HG02973 (cell line): ENCODE measurements at regions not wholly inside any gene's neighbourhood (a gene's known extent, or its start where the extent isn't known, plus 50 kb on each side); places are given as distances from the start of the nearest gene placed in this dataset.

Experiments
- ATAC-seq: cut with Tn5 transposase; IDR thresholded peaks from one replicate; pipeline ENCODE4 v1.9.1; 2021; ENCODE audit warnings: moderate library complexity; ENCODE audit not compliant: unreplicated experiment

DNA sequence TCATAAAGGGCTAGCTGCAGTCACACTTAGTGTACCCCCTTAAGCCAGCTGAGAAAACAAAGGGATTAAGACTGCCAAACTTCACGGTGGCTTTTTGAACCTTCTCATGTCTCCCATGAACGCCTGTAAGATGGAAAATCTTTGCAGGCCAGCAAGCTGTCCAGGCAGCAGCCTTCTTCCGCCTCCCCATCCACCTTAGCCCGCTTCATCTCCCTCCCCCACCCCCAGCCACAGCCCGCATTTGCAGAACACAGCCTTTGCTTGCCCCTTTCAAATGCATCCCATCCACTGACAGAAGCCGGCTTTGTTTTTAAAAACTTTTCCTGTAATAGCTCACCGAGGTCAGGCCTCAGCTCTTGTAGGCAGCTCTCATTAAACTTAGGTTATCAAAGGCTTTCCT, 113.8 kb upstream of the FAM9B start:
- no peak for ATAC-seq

DNA sequence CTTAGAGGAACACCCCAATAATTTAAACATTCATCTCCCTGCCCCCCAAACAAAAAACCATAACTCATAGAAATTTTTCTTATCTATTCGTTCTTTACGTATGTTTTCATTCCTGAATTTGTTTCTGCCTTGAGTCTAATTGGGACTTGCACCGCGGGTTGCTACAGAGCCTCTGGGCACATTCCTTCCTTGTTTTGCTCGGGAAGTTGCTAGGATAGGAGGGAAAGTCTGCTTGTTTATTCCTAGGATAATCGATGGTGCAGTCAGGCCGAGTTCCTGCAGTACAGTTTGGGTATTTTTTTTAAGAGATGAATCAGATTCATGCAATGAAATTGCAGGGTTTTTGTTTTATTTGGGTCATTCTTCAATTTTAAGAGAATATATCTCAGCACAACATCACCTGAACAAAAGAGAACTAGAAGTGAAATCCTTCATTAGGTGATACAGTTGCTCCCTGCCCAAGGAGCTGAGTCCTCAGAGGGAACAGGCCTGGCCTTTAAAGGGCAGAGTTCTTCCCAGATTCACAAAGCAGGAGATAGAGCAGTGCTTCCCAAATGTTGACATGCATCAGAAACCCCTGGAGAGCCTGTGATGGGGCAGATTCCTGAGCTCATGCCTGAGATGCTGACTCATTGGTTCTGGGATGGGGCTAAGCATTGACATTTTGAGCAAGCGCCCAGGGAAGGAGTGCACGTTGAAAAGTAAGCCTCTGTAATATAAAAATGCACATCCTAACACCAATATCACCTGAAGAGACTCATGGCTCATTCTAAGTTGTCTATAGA, 114.9 kb upstream of the FAM9B start:
- no peak for ATAC-seq

DNA sequence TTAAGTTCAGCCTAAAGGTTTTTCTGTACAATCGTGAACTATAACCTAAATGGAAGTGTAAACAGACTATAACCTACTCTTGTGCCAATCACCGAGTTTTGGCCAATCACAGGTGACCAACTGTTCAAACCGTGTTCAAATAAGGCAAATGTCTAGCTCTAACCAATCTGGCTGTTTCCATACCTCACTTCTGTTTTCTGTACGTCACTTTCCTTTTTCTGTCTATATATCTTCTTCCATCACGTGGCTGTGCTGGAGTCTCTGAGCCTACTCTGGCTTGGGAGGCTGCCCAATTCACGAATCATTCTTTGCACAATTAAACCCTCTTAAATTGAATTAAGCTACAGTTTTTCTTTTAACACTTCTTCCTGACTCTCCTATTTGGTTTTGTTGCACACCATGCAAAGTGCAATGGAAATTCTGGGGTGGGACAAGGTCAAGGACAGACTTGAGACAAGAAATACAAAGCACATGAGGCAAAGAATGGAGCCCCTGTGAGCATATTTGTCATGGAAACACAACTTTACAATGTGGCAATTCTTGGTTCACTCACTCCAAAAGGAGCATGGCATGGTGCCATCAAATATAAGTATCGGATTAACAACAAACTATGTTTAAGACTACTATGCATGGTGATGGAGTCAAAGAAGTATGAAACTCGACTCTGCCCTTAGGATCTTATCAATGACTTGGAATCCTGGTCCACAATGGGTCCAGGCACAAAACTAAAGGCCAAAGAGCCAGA, 115.7 kb upstream of the FAM9B start:
- ATAC-seq = no peak

DNA sequence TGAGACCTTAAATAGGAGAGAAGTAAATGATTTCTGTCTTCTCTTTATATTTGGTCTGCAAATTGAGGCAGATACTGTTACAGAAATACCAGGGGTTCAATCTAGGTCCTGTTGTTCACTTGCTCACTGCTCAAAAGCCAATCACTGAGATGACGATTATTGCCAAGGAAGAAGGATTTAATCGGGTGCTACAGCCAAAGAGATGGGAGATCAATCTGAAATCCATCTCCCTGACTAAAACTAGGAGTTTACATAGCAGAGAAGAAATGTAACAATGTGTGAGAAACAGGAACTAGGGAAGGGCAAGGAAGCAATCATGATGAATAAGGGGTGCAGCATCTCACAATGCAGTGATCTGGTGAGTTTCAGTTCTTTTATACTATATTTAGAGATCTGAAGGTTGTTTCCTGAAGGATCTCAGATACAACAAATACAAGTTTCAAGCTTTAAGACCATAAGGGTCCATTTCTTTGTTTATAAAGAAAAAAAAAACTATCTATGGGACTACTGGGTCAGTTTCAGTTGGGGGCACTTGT, 117.9 kb upstream of the FAM9B start:
- no peak for ATAC-seq

DNA sequence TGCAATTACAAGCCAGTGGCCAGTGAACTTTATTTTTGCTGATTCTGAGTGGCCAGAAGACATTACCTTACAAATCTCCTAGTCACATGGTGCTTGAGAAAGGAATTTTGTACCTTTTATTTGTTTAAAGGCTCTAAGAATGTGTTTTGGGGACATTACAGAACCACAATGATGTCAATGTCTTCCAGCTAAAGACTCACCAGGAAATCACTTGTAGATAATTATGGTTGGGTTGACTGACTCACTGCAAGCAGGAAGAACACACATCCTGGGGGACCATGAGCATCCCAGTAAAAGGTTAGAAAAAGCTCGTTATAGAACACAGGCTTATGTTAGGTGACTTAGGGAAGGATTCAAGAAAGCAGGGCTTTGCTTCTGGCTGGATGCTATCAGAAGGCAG, 119.4 kb upstream of the FAM9B start:
- ATAC-seq = no peak

DNA sequence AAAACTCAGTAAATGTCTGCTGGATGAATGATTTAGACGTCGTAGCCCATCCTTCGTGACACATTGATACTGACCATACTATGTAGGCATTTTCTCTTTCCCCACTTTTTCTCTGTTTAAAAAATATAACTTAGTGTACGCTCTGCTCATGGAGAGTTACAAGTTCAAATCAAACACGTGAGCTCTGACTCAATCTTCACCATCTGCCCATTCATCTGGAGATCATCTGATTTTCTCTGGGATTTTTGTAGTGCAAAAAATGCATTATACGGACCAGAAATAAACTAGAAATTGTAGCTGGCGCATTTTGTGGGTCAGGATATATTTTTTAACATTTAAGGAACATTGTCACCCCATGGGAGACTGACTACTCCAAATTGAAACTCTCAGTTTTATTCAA, 124.7 kb upstream of the FAM9B start:
- ATAC-seq = no peak

DNA sequence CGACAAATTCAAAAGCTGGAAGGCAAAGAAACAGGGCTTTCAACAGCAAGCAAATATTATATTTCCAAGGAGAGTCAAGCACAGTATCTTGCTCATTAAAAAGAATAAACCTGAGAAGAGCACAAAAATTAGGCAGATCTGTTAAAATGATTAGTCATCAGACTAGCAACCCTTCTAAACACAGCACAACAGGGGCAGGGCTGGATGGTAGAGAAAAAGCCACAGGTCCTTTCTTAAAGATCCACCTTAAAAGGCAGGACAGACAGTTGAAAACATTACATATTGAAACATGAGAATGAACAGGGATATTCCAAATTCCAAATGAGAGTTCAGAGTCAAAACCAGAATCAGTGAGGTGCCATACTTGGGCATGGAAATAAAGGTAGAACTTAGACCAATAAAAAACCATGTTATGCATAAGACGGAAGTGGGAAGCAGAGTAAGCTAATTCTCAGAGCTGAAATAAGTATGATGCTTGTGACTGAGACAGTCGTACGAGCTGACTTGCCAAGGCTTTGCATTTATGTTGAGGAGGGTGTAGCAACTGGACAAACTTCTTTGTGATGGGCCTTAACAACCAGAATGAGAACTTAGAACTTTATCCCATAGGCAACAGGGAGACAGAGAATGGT, 126.9 kb upstream of the FAM9B start:
- no peak for ATAC-seq

DNA sequence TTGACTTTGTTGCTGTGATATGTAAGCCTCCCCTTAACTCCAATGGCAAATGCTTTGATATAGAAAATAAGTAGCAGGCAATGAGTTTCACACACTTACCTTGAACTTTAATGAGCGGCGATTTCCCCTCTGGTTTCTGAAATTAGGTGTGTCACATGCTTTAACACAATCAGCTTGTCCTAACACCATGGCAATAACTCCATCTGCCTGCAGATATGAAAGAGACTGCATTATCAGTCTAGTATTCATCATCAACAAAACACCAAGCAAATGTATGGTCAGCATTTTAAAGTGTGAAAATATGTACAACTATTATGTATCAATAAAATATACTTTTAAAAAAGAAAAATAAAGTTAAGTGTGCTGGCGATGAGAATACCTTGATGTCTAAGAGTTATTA, 128.8 kb upstream of the FAM9B start:
- no peak for ATAC-seq

DNA sequence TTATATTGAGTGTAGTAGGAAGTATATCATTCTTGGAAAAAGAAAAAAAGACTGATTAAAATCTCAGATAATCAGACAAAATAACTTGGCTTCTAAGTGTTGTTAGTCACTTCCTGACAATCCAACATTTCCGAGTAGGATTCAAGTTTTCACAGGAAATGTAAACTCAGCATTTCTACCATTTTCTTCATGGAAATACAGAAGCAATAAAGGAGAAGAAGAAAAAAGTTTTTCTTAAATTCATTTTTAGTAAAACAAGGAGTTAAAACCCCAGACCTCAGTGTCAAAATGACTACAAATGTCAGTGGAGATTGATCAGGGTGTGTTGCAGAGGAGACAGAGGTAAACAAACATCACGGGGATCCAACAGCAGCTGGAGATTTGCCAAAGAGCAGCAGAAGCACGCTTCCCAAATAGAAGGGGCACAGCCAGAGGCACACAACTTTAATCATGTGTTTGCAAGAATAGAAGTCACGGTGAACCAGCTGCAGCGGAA, 129.3 kb upstream of the FAM9B start:
- ATAC-seq = no peak

DNA sequence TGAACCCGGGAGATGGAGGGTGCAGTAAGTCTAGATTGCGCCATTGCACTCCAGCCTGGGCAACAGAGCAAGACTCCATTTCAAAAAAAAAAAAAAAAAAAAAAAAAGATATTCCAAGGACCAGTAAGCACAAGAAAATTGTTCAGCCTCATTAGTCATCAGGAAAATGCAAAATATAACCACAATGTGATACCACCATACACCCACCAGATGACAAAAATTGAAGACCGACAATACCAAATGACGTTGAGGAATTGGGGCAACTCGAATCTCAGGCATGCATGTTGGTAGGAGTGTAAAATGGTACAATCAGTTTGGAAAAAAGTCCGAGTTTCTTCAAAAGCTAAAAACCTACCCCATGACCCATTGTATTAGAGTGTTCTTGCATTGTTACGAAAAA, 130.2 kb upstream of the FAM9B start:
- ATAC-seq = no peak

DNA sequence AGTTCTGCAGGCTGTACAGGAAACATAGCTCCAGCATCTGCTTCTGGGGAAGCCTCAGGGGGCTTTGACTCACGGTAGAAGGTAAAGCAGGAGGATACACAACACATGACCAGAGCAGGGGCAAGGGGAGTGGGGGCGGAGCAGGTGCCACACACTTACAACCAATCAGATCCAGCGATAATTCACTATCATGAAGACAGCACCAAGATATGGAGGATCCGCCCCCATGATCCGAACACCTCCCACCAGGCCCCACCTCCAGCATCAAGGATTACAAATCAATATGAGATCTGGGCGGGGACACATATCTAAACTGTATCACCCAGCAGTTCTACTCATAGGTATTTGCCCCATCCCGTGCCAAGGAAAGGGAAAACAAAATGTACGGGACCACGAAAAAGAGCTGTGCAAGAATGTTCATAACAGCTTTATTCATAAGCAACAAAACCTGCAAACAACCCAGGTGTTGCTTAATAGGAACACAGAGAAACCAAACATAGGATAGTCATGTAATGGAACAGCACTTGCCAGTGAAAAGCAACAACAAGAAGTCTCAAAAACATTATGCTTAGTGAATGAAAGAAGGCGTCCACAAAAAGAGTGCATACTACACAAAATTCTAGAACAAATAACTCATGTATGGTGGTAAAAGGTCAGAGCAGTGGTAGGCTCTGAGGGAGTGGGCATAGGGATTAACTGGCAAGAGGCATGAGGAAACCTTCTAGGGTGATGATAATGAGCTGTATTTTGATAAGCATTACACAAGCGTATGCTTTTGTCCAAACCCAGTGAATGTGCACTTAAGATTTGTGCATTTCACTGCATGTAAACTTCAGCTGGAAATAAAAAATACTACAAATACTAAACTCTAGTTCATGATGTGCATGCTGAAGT, 130.9 kb upstream of the FAM9B start:
- ATAC-seq = no peak

DNA sequence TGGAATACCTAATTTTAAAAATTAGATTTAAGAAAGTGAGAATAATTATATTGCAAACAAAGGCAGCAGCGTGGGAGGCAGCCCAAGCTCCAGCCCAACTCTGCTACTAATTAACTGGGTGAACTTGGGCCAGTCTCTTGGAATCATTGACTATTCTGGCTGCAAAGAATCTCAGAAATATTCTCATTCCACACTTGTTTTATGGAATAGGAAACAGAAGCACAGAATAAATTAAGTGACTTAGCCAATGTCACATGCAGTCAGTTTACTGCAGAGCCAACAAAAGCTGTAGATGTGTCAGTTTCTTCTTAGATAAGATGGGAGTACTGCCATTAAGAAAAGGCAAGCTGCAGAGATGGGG, 132.6 kb upstream of the FAM9B start:
- no peak for ATAC-seq

DNA sequence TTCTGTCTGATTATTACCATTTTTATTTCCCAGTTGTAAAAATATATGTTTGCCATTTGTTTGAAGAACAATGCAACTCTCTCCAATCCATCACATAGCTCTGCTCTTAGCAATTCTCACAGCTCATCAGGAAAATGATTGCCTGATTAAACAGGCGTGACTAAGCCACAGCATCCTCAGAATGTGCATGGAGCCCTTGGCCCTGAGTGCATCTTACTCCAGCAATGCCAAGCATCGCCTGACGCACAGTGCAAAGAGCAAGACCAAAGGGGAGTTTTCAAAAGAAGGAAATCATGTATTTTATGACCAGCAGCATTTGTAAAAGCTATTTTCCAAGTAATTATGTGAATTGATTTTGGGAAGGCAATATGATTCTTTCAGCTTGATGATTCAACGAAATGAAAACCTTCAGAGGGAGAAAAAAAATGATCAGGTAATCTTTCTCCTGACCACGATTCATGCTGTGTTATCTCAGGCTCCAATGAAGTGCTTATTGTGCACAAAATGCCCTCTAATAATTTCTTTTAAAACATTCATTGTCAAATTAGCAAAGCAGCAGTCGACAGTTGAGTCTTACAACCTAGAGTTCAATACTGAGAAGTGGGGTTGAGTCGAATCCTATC, 138.0 kb upstream of the FAM9B start:
- ATAC-seq = no peak

DNA sequence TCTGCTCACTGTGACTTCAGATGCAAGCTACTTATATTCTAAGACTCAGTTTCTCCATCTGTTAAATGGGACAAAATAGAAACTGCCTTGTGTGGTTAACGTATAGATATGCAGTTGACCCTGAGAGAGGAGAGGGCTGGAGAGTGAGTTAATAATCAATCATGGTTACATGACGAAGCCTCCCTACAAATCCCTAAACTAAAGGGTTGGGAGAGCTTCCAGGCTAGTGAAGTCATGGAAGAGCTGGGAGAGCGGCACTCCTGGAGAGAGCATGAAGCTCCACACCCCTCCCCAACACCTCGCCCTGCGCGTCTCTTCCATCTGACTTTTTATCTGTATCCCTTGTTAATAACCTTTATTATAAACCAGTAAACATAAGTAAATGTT, 138.5 kb upstream of the FAM9B start:
- no peak for ATAC-seq

DNA sequence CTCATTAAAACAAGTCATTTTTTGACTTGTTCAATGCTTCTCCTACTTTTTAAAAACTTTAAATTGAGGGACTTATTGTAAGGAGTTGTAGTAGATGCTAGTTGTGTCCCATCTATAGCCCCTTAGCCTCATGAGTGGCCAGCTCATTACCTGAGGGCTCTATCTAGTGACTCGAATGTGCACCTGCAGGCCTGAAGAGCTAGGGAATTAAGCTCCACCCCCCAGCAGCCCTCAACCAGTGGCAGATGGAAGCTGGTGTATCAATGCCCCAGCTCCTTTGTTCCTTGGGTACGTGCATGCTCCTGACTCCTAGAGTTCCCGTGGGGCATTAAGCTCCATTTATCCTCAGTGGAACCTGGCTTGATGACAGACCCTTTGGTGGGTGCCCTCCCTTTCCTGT, 146.7 kb upstream of the FAM9B start:
- ATAC-seq = no peak

DNA sequence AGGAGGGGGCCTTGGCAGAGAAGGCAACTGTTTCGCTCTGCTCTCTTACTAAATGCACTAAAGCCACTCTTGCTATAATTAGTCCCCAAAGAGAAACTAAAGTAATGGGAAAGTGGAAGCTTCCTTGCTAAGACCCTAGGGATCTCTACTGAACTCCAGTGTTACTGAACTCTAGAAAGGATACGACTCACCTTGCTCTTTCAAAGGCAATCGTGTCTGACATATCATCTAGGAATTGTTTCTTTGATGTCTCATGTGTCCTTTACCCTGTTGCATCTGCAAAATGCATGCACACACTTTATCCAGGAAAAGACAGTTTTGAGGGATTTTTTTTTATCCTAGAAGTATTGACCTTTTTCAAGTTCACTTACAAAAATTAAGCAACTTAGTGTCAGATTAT, 148.1 kb upstream of the FAM9B start:
- ATAC-seq = no peak

DNA sequence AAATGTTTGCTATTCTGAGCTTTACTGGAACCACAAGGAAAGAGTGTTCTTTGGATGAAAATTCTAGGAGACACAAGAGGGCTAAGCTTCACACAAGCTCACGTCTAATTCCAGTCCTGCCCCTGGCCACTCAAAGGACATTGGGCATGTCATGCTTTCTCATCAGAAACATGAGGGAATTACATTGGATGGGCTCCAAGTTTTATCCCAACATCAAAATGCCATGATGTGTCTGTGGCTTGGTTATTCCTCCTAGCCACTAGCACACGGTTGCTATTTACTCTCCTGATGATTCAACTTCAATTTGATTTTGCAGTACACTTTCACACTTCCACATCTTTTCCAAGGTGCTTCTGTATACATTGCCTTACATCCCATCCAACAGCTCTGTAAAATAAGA, 149.6 kb upstream of the FAM9B start:
- no peak for ATAC-seq

DNA sequence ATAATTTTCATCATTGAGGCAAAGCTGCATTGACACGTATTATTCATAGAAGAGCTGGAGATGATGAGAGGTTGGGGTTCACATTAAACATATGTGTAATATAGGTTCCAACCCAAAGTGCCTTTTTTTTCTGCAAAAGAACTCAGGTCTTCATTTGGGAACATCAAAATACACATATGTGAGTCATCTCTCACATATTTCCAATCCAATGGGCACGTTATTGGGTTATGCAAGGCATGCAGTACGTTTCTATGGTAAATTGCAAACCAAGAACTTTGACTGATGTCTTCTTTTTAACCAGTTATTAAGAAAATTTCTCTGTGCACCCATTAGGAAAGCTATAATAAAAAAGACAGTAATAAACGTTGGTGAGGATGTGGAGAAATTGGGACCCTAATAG, 150.3 kb upstream of the FAM9B start:
- ATAC-seq = no peak

DNA sequence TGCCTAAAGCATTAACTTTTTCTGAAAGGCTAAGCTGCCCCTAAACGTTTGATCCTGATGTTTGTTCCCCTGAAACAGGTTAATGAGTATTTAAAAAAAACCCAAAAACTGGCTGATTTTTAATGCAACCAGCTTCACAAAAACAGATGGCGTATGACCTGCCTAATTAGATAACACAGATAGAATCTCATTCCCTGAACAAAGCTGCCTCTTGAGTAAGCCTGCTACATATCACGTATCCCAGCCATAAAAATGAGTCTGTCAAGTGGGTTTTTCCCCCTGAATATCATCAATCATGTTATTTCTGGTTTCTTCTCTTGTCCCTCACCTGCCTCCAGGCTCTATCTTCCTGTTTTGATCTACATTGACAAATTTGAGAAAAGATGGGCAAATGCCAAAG, 154.2 kb upstream of the FAM9B start:
- no peak for ATAC-seq

DNA sequence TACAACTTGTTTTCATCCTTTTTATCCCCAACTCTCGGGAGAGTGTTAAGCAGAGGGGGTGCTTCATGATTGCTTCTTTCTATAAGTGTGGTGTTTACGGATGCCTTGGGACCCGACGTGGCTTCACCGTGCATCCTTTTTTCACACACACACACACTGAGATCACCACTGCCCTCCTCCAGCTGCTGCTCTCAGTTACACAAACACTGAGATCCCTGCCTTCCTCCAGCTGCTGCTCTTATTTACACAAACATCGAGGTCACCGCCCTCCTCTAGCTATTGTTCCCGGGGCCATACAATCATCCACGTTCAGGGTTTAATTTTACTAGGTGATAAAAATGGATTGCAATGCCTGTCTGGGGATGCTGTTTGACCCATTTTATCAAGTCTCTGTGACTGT, 155.4 kb upstream of the FAM9B start:
- ATAC-seq = no peak
